Neural cell (in vitro differentiated cells): ENCODE measurements at regions not wholly inside any gene's neighbourhood (a gene's known extent, or its start where the extent isn't known, plus 50 kb on each side); places are given as distances from the start of the nearest gene placed in this dataset.

ENCODE experiments used
- EP300 ChIP-seq: fragments of 450-650 bp; conservative IDR thresholded peaks from 2 replicates; pipeline ENCODE4 v1.6.1; 2014; ENCODE audit warnings: antibody characterized with exemption, mild to moderate bottlenecking, moderate library complexity; ENCODE audit not compliant: poor library complexity, severe bottlenecking
- EZH2 ChIP-seq: fragments of 200-600, 300-800 bp; shearing (Covaris generic), sonication (generic); IDR thresholded peaks from 2 replicates; pipeline ENCODE4 v1.6.1; 2014; ENCODE audit warnings: antibody characterized with exemption, low read length, borderline replicate concordance, mild to moderate bottlenecking; ENCODE audit not compliant: insufficient read depth, poor library complexity, severe bottlenecking
- REST ChIP-seq: IDR thresholded peaks from 2 replicates; pipeline ENCODE4 v1.6.1; 2012; ENCODE audit warnings: borderline replicate concordance

GRCh38 chr2:235418918-235419317 is 74.9 kb upstream of the AGAP1 start:
- TF ChIP-seq EZH2 (no peak), REST (no peak), EP300 (no peak)
